ENCODE measurements at regions not wholly inside any gene's neighbourhood (a gene's known extent, or its start where the extent isn't known, plus 50 kb on each side); places are given as distances from the start of the nearest gene placed in this dataset.

DNA sequence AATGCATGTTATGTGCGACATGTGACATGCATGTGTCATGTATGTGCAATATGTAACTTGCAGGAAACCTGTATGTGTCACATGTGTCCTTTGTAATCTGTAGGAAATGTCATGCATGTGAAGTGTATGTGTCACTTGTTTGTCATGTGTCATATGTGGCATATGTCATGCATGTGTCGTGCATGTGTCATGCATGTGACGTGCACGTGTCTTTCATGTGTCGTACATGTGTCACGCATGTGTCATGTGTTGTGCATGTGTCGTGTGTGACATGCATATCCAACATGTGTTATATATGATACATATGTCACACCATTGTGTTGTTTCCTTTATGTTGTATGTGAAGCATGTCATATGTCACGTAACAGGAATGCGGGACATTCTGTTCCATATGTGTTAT, 2153.2 kb upstream of the PIK3C3 start:
- H3K4me3 Mint-ChIP-seq, result no peak overlapping the region
- peaks cover 35% of the 10 kb centered on the region for H3K9me3 Mint-ChIP-seq
- peaks cover 19% of the 10 kb centered on the region for H3K9me2 ChIP-seq (ENCODE audit: insufficient read depth)
- peaks cover 30% of the 10 kb centered on the region for H3F3A ChIP-seq (replicated peaks; ENCODE audit: low read depth)
- H3K27ac ChIP-seq (ENCODE audit: low read depth), result no peak overlapping the region
- no peak overlapping the region for H3K4me3 ChIP-seq
- H3K4me1 ChIP-seq (ENCODE audit: insufficient read depth), result peaks cover 20% of the 10 kb centered on the region
- no peak overlapping the region for H3K27ac Mint-ChIP-seq
- no peaks in the 10 kb centered on the region for H4K20me1 ChIP-seq (replicated peaks; ENCODE audit: insufficient read depth)
- no peaks in the 10 kb centered on the region for H3K36me3 ChIP-seq (ENCODE audit: insufficient read depth)
- H3K27me3 ChIP-seq (ENCODE audit: insufficient read depth), result no peaks in the 10 kb centered on the region
- no peaks in the 10 kb centered on the region for H3K4me1 Mint-ChIP-seq
- peaks cover 13% of the 10 kb centered on the region; the same call in 2 of the 3 replicates for H3K36me3 Mint-ChIP-seq (ENCODE audit: low read depth)
- H3K27me3 Mint-ChIP-seq (ENCODE audit: insufficient read depth, low read depth, poor library complexity), result peaks cover 4% of the 10 kb centered on the region
- no peak overlapping the region for H3K4me2 ChIP-seq
- no peak overlapping the region for H2AFZ ChIP-seq
- peaks cover 30% of the 10 kb centered on the region for H3K79me2 ChIP-seq (replicated peaks; ENCODE audit: insufficient read depth)
- DNase-seq (ENCODE audit: low spot score) (no peak), ATAC-seq (no peak)
- TF ChIP-seq CREB1 (CRISPR knock-in tag; IDR thresholded peaks at IDR 0.05; ENCODE audit: low read depth), result no peak
- TF ChIP-seq, protein P1, sequence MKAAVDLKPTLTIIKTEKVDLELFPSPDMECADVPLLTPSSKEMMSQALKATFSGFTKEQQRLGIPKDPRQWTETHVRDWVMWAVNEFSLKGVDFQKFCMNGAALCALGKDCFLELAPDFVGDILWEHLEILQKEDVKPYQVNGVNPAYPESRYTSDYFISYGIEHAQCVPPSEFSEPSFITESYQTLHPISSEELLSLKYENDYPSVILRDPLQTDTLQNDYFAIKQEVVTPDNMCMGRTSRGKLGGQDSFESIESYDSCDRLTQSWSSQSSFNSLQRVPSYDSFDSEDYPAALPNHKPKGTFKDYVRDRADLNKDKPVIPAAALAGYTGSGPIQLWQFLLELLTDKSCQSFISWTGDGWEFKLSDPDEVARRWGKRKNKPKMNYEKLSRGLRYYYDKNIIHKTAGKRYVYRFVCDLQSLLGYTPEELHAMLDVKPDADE (IDR thresholded peaks at IDR 0.05), result no peak
- TF ChIP-seq JUNB (IDR thresholded peaks at IDR 0.05; ENCODE audit: unreplicated experiment), result no peak
- TF ChIP-seq, protein P2, sequence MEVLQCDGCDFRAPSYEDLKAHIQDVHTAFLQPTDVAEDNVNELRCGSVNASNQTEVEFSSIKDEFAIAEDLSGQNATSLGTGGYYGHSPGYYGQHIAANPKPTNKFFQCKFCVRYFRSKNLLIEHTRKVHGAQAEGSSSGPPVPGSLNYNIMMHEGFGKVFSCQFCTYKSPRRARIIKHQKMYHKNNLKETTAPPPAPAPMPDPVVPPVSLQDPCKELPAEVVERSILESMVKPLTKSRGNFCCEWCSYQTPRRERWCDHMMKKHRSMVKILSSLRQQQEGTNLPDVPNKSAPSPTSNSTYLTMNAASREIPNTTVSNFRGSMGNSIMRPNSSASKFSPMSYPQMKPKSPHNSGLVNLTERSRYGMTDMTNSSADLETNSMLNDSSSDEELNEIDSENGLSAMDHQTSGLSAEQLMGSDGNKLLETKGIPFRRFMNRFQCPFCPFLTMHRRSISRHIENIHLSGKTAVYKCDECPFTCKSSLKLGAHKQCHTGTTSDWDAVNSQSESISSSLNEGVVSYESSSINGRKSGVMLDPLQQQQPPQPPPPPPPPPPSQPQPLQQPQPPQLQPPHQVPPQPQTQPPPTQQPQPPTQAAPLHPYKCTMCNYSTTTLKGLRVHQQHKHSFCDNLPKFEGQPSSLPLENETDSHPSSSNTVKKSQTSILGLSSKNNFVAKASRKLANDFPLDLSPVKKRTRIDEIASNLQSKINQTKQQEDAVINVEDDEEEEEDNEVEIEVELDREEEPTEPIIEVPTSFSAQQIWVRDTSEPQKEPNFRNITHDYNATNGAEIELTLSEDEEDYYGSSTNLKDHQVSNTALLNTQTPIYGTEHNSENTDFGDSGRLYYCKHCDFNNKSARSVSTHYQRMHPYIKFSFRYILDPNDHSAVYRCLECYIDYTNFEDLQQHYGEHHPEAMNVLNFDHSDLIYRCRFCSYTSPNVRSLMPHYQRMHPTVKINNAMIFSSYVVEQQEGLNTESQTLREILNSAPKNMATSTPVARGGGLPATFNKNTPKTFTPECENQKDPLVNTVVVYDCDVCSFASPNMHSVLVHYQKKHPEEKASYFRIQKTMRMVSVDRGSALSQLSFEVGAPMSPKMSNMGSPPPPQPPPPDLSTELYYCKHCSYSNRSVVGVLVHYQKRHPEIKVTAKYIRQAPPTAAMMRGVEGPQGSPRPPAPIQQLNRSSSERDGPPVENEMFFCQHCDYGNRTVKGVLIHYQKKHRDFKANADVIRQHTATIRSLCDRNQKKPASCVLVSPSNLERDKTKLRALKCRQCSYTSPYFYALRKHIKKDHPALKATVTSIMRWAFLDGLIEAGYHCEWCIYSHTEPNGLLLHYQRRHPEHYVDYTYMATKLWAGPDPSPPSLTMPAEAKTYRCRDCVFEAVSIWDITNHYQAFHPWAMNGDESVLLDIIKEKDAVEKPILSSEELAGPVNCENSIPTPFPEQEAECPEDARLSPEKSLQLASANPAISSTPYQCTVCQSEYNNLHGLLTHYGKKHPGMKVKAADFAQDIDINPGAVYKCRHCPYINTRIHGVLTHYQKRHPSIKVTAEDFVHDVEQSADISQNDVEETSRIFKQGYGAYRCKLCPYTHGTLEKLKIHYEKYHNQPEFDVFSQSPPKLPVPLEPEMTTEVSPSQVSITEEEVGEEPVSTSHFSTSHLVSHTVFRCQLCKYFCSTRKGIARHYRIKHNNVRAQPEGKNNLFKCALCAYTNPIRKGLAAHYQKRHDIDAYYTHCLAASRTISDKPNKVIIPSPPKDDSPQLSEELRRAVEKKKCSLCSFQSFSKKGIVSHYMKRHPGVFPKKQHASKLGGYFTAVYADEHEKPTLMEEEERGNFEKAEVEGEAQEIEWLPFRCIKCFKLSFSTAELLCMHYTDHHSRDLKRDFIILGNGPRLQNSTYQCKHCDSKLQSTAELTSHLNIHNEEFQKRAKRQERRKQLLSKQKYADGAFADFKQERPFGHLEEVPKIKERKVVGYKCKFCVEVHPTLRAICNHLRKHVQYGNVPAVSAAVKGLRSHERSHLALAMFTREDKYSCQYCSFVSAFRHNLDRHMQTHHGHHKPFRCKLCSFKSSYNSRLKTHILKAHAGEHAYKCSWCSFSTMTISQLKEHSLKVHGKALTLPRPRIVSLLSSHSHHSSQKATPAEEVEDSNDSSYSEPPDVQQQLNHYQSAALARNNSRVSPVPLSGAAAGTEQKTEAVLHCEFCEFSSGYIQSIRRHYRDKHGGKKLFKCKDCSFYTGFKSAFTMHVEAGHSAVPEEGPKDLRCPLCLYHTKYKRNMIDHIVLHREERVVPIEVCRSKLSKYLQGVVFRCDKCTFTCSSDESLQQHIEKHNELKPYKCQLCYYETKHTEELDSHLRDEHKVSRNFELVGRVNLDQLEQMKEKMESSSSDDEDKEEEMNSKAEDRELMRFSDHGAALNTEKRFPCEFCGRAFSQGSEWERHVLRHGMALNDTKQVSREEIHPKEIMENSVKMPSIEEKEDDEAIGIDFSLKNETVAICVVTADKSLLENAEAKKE (CRISPR knock-in tag; IDR thresholded peaks at IDR 0.05), result no peak
- no peak for TF ChIP-seq STAT1 (IDR thresholded peaks at IDR 0.05; ENCODE audit: unreplicated experiment)
- no peak for TF ChIP-seq EZH2 (IDR thresholded peaks at IDR 0.05; ENCODE audit: low read depth, unreplicated experiment)
- TF ChIP-seq NANOG (IDR thresholded peaks at IDR 0.05; ENCODE audit: borderline replicate concordance), result no peak
- TF ChIP-seq ZNF114 (CRISPR knock-in tag; IDR thresholded peaks at IDR 0.05), result no peak
- TF ChIP-seq, protein P3, sequence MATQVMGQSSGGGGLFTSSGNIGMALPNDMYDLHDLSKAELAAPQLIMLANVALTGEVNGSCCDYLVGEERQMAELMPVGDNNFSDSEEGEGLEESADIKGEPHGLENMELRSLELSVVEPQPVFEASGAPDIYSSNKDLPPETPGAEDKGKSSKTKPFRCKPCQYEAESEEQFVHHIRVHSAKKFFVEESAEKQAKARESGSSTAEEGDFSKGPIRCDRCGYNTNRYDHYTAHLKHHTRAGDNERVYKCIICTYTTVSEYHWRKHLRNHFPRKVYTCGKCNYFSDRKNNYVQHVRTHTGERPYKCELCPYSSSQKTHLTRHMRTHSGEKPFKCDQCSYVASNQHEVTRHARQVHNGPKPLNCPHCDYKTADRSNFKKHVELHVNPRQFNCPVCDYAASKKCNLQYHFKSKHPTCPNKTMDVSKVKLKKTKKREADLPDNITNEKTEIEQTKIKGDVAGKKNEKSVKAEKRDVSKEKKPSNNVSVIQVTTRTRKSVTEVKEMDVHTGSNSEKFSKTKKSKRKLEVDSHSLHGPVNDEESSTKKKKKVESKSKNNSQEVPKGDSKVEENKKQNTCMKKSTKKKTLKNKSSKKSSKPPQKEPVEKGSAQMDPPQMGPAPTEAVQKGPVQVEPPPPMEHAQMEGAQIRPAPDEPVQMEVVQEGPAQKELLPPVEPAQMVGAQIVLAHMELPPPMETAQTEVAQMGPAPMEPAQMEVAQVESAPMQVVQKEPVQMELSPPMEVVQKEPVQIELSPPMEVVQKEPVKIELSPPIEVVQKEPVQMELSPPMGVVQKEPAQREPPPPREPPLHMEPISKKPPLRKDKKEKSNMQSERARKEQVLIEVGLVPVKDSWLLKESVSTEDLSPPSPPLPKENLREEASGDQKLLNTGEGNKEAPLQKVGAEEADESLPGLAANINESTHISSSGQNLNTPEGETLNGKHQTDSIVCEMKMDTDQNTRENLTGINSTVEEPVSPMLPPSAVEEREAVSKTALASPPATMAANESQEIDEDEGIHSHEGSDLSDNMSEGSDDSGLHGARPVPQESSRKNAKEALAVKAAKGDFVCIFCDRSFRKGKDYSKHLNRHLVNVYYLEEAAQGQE (IDR thresholded peaks at IDR 0.05; ENCODE audit: unreplicated experiment), result no peak
- no peak for TF ChIP-seq EZH2phosphoT487 (IDR thresholded peaks at IDR 0.05; ENCODE audit: unreplicated experiment)
- TF ChIP-seq ZNF331 (CRISPR knock-in tag; IDR thresholded peaks at IDR 0.05; ENCODE audit: low read depth), result no peak
- TF ChIP-seq, protein P4, sequence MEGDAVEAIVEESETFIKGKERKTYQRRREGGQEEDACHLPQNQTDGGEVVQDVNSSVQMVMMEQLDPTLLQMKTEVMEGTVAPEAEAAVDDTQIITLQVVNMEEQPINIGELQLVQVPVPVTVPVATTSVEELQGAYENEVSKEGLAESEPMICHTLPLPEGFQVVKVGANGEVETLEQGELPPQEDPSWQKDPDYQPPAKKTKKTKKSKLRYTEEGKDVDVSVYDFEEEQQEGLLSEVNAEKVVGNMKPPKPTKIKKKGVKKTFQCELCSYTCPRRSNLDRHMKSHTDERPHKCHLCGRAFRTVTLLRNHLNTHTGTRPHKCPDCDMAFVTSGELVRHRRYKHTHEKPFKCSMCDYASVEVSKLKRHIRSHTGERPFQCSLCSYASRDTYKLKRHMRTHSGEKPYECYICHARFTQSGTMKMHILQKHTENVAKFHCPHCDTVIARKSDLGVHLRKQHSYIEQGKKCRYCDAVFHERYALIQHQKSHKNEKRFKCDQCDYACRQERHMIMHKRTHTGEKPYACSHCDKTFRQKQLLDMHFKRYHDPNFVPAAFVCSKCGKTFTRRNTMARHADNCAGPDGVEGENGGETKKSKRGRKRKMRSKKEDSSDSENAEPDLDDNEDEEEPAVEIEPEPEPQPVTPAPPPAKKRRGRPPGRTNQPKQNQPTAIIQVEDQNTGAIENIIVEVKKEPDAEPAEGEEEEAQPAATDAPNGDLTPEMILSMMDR (conservative IDR thresholded peaks at IDR 0.05; ENCODE audit: low read depth in 2 of 2), result no peak
- TF ChIP-seq POLR2AphosphoS5 (IDR thresholded peaks at IDR 0.05; ENCODE audit: low read depth), result no peak

Measured in GM23338 (cell line).